Vagina (tissue), 2 donors: ENCODE measurements at regions not wholly inside any gene's neighbourhood (a gene's known extent, or its start where the extent isn't known, plus 50 kb on each side); places are given as distances from the start of the nearest gene placed in this dataset.
"Not testable (repeated sequence)": the region's sequence is repeated elsewhere in the genome, so short reads cannot be mapped to it uniquely, and the experiment has no call there.

Source experiments
- DNase-seq, 2 donors: peaks; one replicate each; pipeline ENCODE4 v3.0.0-alpha.2; 2017; ENCODE audit errors: extremely low spot score in 2 of 2
- H3K27ac ChIP-seq: fragments of 200-600 bp; sonication (generic); one replicate; pipeline ENCODE4 v1.5.1; 2019
- H3K27me3 ChIP-seq: fragments of 200-600 bp; sonication (generic); one replicate; pipeline ENCODE4 v1.5.1; 2019
- H3K36me3 ChIP-seq, 2 donors: fragments of 200-600 bp; sonication (generic); one replicate each; pipeline ENCODE4 v1.5.1; 2017 to 2019
- H3K4me1 ChIP-seq: fragments of 200-600 bp; sonication (generic); one replicate; pipeline ENCODE4 v1.5.1; 2019
- H3K4me3 ChIP-seq, 2 donors: fragments of 200-600 bp; sonication (generic); 1 replicate in 1 of 2; 2 replicates in 1 of 2; pipeline ENCODE4 v1.5.1; 2016 to 2019
- H3K9me3 ChIP-seq: fragments of 200-600 bp; sonication (generic); one replicate; pipeline ENCODE4 v1.5.1; 2019
- POLR2A ChIP-seq, 2 donors: fragments of 450-650 bp; IDR thresholded peaks; one replicate each; pipeline ENCODE4 v1.6.1; 2017; ENCODE audit warnings: antibody characterized with exemption in 2 of 2, mild to moderate bottlenecking in 2 of 2, moderate library complexity in 2 of 2
- POLR2AphosphoS5 ChIP-seq, 2 donors: sonication (generic); formaldehyde crosslinking; IDR thresholded peaks; one replicate each; pipeline ENCODE4 v1.9.0; 2017; ENCODE audit warnings: antibody characterized with exemption in 2 of 2, mild to moderate bottlenecking in 2 of 2, low read depth in 1 of 2; ENCODE audit not compliant: insufficient read depth in 1 of 2
- intact Hi-C: fragments of 100-400 bp; cut with DNase I; formaldehyde crosslinking; loops from one replicate; pipeline ENCODE4 v1.15.1; 2023
- TF ChIP-seq, protein P1 (sequence below), 3 experiments: fragments of 450-650 bp in 2 of 3; fragments of 200-600 bp in 1 of 3; sonication (generic) in 1 of 3; IDR thresholded peaks; one replicate each; pipeline ENCODE4 v1.5.1; 2017 to 2019; ENCODE audit warnings: antibody characterized with exemption in 3 of 3, mild to moderate bottlenecking in 2 of 3, moderate library complexity in 2 of 3

DNA sequence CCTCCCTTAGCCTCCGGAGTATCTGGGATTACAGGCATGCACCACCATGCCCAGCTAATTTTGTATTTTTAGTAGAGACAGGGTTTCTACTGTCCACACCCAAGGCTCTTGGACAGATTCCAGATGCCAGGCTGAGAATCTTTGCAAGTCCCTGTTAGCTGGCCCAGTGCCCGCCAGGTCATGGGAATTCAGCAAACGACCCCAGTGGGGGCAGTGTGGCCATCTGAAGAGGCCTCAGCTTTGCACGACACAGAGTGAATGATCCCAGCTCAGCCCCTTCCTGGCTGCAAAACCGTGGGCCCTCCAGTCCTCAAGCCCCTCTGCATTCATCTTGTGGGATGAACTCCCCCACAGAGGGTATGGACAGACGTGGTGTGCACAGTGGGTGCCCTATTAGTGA lies 179.5 kb upstream of the ID2 start:
- intact Hi-C loops = no loop called here
- Histone ChIP-seq H3K4me3 (no peak overlapping the region), H3K4me1 (peaks cover 4% of the 10 kb centered on the region), H3K27ac (no peak overlapping the region), H3K36me3 (no peaks in the 10 kb centered on the region), H3K27me3 (no peaks in the 10 kb centered on the region), H3K9me3 (no peaks in the 10 kb centered on the region)
- no peak for DNase-seq
- TF ChIP-seq, protein P1, sequence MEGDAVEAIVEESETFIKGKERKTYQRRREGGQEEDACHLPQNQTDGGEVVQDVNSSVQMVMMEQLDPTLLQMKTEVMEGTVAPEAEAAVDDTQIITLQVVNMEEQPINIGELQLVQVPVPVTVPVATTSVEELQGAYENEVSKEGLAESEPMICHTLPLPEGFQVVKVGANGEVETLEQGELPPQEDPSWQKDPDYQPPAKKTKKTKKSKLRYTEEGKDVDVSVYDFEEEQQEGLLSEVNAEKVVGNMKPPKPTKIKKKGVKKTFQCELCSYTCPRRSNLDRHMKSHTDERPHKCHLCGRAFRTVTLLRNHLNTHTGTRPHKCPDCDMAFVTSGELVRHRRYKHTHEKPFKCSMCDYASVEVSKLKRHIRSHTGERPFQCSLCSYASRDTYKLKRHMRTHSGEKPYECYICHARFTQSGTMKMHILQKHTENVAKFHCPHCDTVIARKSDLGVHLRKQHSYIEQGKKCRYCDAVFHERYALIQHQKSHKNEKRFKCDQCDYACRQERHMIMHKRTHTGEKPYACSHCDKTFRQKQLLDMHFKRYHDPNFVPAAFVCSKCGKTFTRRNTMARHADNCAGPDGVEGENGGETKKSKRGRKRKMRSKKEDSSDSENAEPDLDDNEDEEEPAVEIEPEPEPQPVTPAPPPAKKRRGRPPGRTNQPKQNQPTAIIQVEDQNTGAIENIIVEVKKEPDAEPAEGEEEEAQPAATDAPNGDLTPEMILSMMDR (IDR thresholded peaks at IDR 0.05) = no peak
- no peak for TF ChIP-seq POLR2AphosphoS5 (IDR thresholded peaks at IDR 0.05; ENCODE audit: insufficient read depth in 1 of 2, low read depth in 1 of 2)
- no peak for TF ChIP-seq POLR2A (IDR thresholded peaks at IDR 0.05)

DNA sequence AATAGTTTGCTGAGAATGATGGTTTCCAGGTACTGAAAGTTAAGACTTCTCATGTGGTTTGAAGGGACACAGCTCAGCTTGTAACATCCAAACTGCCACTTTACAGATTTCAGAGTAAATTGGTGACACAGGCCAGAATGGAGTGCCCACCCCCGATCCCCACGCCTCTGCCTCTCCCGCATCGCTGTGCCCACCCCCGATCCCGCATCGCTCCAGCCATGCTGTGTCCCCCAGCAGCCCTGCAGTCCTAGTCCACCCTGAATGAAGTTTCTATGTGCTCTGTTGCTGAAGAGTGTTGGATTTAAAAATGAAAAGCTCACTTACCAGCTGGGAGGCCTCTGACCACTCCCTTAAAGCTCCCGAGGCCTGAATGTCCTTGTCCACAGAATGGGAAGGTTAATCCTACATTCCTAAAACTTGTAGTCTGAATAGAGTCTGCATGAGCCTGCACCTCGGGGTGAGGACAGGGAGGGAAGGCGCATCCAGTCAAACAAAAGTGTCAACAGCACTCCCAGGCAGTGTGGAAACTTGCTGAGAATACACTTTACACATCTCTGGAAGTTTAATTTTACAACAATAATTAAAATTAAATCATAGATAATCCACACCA lies 176.4 kb upstream of the ID2 start:
- TF ChIP-seq, protein P1 (IDR thresholded peaks at IDR 0.05) = no peak
- TF ChIP-seq POLR2A (IDR thresholded peaks at IDR 0.05) (no peak), POLR2AphosphoS5 (IDR thresholded peaks at IDR 0.05; ENCODE audit: insufficient read depth in 1 of 2, low read depth in 1 of 2) (no peak)
- H3K27me3 ChIP-seq = no peaks in the 10 kb centered on the region
- no peaks in the 10 kb centered on the region for H3K9me3 ChIP-seq
- no peak for DNase-seq
- H3K4me1 ChIP-seq = peaks cover 4% of the 10 kb centered on the region
- intact Hi-C loops = no loop called here
- no peaks in the 10 kb centered on the region for H3K36me3 ChIP-seq
- no peak overlapping the region for H3K4me3 ChIP-seq
- H3K27ac ChIP-seq = no peak overlapping the region

DNA sequence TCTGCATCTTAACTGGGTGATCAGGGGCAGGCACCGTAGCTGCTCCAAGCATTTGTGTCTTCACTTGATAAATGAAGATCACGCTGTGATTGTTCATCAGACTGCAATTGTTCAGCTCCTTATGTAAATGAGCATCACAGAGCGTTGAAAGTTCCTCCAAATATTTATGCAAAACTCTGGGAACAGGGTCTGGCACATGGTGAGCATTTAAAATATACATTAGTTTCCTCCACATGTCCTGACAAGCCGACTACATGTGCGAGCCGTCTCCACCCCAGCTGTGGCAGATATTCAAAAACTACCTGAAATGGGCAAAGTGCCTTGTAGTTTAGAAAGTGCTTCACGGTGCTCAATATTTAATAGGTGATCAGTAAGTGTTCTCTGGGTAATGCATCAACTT lies 175.1 kb upstream of the ID2 start:
- TF ChIP-seq POLR2A (IDR thresholded peaks at IDR 0.05) = no peak
- TF ChIP-seq, protein P1 (IDR thresholded peaks at IDR 0.05) = no peak
- TF ChIP-seq POLR2AphosphoS5 (IDR thresholded peaks at IDR 0.05; ENCODE audit: insufficient read depth in 1 of 2, low read depth in 1 of 2) = peak in 1 of 2 donors; percentile 38
- Histone ChIP-seq H3K27me3 (no peaks in the 10 kb centered on the region), H3K9me3 (no peaks in the 10 kb centered on the region), H3K27ac (no peak overlapping the region), H3K4me1 (peaks cover 4% of the 10 kb centered on the region), H3K36me3 (no peaks in the 10 kb centered on the region), H3K4me3 (no peak overlapping the region)
- no peak for DNase-seq
- intact Hi-C loops = no loop called here

DNA sequence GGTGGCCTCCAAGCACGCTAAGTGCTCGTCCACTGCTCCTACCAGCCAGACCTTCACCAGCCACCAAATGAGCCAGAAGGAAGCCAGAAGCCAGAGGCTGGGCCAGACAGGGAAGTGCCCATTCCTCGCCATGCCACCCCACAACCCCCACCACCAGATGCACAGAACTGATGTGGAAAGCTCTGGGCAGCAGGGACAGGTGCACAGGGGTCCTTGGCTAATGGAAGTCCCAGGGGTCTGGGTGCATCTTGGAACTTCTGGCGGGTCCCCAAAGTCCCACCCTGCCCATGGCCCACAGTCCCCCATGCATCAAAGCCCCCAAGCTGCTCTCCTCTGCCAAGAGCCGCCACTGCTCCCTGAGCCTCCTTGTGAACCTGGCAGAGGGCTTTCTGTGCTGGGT lies 173.1 kb upstream of the ID2 start:
- no peak overlapping the region for H3K4me3 ChIP-seq
- H3K27me3 ChIP-seq = no peaks in the 10 kb centered on the region
- TF ChIP-seq POLR2A (IDR thresholded peaks at IDR 0.05) (no peak), POLR2AphosphoS5 (IDR thresholded peaks at IDR 0.05; ENCODE audit: insufficient read depth in 1 of 2, low read depth in 1 of 2) (no peak)
- TF ChIP-seq, protein P1 (IDR thresholded peaks at IDR 0.05) = no peak
- intact Hi-C loops = no loop called here
- no peak for DNase-seq
- no peak overlapping the region for H3K27ac ChIP-seq
- H3K36me3 ChIP-seq = no peaks in the 10 kb centered on the region
- no peaks in the 10 kb centered on the region for H3K4me1 ChIP-seq
- no peaks in the 10 kb centered on the region for H3K9me3 ChIP-seq

DNA sequence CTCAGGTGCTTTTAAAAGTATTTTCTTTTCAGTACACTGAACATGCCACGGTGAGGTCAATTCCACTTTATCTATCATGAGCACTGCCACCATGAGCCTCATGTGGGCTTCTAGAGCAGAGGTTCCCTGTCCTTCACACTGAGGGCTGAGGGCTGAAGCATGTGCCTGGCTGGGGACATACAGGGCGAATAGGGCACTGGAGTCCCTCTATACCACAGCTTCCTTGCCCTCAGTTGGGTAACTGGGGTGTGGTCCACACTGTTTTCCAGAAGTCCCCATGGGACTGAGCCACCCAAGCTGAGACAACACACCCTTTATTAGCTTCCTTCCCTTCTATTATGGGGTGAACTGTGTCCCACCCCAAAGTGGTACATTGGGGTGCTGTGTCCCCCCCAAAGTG lies 172.2 kb upstream of the ID2 start:
- Histone ChIP-seq H3K4me3 (no peak overlapping the region), H3K27me3 (no peaks in the 10 kb centered on the region), H3K4me1 (no peaks in the 10 kb centered on the region), H3K9me3 (no peaks in the 10 kb centered on the region), H3K36me3 (no peaks in the 10 kb centered on the region), H3K27ac (no peak overlapping the region)
- DNase-seq = no peak
- TF ChIP-seq POLR2A (IDR thresholded peaks at IDR 0.05) (no peak), POLR2AphosphoS5 (IDR thresholded peaks at IDR 0.05; ENCODE audit: insufficient read depth in 1 of 2, low read depth in 1 of 2) (no peak)
- TF ChIP-seq, protein P1 (IDR thresholded peaks at IDR 0.05) = no peak
- intact Hi-C loops = no loop called here

DNA sequence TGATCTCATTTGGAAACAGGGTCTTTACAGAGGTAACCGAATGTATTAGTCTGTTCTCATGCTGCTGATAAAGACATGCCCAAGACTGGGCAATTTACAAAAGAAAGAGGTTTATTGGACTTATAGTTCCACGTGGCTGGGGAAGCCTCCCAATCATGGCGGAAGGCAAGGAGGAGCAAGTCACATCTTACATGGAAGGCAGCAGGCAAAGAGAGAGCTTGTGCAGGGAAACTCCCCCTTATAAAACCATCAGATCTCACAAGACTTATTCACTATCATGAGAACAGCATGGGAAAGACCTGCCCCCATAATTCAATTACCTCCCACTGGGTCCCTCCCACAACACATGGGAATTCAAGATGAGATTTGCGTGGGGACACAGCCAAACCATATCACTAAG lies 171.8 kb upstream of the ID2 start:
- H3K4me3 ChIP-seq, H3K4me1 ChIP-seq, intact Hi-C loops, DNase-seq, H3K27me3 ChIP-seq, H3K27ac ChIP-seq, H3K36me3 ChIP-seq, H3K9me3 ChIP-seq: not testable (repeated sequence)
